GM19328 (cell line): ENCODE measurements at regions not wholly inside any gene's neighbourhood (a gene's known extent, or its start where the extent isn't known, plus 50 kb on each side); places are given as distances from the start of the nearest gene placed in this dataset.

Experiments
- ATAC-seq: cut with Tn5 transposase; IDR thresholded peaks from one replicate; pipeline ENCODE4 v1.9.1; 2021; ENCODE audit warnings: mild to moderate bottlenecking, moderate library complexity; ENCODE audit not compliant: unreplicated experiment

GRCh38 chr10:78548369-78548768 is 514.7 kb downstream of the RPS24 start:
- no peak for ATAC-seq

GRCh38 chr10:78549140-78549935 is 515.7 kb downstream of the RPS24 start:
- no peak for ATAC-seq

- no peak for ATAC-seq
Measured at GRCh38 chr10:78550090-78550489, 516.4 kb downstream of the RPS24 start.

DNA sequence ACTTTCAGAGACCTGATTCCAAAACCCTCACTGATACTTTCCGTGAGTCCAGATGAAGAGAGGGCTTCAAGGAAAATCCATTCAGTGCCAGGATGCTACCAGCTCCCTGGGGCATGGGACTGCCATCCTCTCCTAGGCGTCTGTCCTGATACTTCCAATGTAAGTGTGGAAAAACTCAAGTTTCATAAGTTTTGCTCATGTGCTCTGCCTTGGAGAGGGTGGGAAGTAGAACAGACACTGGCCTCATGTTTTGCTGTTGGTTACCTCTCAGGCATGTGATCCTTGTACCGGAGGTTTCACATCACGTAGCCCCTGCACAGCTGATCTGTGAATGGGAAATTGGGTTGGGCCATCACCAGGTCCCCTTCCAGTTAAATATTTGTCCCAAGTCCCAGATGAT is 517.1 kb downstream of the RPS24 start:
- no peak for ATAC-seq

DNA sequence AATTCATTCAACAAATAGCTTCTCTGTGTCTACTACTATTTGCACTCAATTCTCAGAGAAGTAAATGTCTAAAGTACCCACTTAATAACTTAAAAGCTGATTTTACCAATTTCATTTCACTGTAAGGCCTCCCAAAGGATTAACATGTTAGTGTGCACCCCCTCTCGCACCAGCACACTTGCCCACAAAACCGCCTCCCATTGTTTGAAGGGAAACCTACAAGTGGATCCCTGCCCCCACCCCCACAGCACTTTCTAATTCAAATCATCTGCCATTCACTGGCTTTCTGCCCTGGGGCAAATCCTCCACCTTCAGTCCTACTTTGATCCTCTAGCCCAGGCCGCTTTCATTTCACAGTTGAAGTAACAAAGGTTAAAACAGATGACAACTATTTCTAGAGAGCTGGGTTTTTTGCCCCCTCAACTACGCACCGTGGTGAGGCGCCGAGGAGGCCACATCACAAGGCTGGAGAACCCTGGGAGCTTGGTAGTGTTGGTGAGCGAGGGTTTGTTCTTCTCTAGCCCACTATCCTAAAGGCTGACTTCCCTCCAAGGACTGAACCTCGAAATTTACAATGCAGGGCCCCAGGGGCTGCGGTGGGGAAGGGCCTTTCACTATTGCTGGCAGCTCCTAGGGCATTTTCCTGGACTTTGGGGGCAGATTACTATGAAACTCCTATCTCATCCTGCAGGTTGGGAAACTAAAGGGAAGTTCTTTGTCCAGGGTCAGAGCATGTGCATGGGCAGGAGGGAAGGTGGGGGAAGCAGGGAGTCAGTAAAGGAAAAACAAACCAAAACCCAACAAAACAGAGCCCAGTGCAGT is 517.4 kb upstream of the ZMIZ1 start:
- ATAC-seq = no peak

GRCh38 chr10:78552261-78552811 is 516.4 kb upstream of the ZMIZ1 start:
- ATAC-seq = no peak

DNA sequence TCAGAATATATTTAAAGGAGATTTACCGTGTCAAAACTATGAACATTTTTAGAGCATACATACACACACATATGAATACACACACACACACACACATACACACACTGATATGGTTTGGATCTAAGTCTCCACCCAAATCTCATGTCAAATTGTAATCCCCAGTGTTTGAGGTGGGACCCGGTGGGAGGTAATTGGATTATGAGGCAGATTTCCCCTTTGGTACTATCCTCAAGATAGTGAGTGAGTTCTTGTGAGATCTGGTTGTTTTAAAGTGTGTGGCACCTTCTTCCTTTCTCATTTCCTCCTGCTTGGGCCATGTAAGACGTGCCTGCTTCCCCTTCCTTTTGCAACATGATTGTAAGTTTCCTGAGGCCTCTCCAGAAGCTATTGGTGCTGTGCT is 515.0 kb upstream of the ZMIZ1 start:
- no peak for ATAC-seq

- no peak for ATAC-seq
Measured at GRCh38 chr10:78555128-78555527, 513.6 kb upstream of the ZMIZ1 start.

DNA sequence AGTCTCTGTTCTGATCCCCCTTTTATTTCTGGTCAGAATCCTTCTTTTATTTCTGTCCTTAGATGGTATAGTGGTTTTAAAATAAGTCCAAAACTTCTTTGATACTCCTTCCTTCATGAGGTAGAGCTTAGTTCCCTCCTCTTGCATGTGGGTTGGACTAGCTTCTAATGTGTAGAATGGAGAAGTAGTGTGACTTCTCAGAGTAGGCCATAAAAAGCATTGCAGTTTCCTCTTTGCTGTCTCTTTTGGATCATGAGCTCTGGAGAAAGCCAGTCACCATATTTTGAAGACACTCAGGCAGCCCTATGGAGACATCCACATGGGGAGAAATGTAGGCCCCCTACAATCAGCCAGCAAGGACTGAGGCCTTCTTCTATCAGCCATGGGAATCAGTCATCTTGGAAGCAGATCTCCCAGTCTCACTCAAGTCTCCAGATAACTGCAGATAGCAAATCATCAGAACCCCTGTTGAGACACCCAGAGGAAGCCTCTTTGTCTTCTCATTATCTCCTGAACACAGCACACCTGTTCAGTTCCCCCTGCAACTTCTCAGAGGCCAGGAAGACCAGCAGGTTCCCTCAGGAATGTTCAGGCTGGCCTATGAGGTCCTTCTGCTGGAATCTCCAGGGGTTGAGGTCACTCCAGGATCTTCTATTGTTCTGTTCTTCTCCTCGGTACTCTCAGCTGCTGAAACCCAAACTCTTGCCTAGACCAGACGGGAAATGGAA is 511.9 kb upstream of the ZMIZ1 start:
- ATAC-seq = no peak

DNA sequence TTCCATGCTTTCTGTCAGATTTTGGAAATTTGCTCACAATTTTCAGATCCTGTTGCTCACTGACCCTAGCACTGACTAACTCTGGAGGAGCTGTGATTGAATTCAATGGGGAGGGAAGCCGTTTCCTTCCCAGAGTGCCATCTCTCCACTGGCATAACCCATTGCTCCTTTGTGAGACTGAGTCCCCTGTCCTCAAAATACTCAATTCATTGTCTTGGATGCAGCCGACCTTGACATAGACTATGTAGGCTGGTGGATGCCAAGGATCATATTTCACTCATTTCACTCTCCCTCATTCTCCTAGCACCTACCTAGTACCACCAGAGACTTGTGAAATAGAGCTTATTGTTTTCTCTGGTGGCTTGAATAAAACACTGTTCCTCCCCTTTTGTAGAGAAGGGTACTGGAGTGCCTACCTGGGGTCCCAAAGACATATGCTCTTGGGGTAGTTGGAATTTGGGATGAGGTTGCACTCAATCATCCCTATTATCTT is 511.3 kb upstream of the ZMIZ1 start:
- ATAC-seq = no peak

DNA sequence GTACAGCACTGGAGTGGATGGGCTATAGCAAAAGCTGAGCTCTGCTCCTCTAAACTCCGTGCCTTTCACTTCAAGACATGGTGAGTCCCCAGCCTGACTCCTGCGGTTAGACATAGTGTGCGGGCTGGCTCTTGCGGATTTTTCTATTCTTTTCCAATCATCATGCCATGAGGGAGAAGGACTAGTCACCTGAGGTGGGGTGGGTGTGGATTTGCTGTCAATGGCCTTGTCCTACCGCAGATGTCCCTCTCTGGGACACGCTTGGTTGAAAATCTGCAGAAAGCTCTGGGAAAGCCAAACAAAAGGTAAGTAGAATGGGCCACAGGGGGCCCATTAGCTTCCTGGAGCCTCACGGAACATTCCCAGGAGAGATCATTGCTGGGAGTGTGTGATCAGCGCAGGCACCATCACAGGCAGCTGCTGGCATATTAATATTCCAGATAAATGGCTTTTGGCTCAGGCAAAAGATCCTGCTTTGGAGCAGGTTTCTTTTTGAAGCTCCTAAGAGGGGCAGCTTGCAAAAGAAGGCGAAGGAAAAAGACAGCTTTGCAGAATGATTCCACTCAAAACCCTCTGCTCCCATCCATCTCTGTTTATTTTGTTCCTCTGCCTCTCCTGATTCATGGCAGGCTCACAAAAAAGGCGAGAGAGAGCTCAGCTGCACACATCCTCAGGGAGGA is 509.0 kb upstream of the ZMIZ1 start:
- no peak for ATAC-seq

DNA sequence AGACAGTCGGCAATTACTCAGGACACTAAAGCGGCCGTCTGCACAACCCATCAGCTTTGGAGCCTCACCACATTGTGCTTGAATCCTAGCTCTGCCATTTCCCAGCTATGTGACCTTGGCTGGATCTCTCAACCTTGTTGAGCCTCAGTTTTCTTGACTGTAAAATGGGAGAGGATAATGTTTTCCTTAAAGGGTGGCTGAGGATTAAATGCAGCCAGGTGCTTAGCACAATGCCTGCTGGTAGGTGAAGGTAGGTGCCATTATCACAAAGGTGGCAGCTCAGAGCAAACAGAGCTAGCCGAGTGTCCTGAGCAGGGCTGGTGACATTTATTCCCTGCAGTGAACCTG is 508.5 kb upstream of the ZMIZ1 start:
- ATAC-seq = no peak

- ATAC-seq = no peak
Measured at GRCh38 chr10:78563314-78563713, 505.5 kb upstream of the ZMIZ1 start.

DNA sequence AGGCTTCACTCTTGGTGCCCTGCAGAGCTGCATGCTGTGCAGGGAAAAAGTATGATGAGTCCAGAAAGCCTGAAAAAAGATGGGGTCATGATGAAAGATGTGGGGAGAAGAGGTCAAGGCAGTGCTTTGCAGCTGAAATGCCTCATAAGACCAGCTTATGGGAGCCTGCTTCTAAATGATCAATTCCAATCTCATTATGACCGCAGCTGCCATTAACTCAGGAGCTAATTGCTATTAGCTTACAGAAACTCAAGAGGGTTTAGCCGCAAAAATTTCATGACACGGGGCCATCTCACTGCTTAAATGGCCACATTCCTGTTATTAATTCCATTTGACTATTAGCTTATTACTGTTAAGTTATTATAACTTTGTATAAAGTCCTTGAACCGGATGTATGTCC is 502.9 kb upstream of the ZMIZ1 start:
- ATAC-seq = no peak

GRCh38 chr10:78566284-78567111 is 502.3 kb upstream of the ZMIZ1 start:
- no peak for ATAC-seq

- no peak for ATAC-seq
Measured at GRCh38 chr10:78567680-78568455, 500.9 kb upstream of the ZMIZ1 start.

GRCh38 chr10:78568620-78569019 is 500.1 kb upstream of the ZMIZ1 start:
- ATAC-seq = no peak

- ATAC-seq = no peak
Measured at GRCh38 chr10:78570633-78571235, 498.0 kb upstream of the ZMIZ1 start.

- ATAC-seq = no peak
Measured at GRCh38 chr10:78571286-78571685, 497.5 kb upstream of the ZMIZ1 start.
